NCI-H2171 treated with DMSO at 0.1 percent for 48 hours (cell line): ENCODE measurements at regions not wholly inside any gene's neighbourhood (a gene's known extent, or its start where the extent isn't known, plus 50 kb on each side); places are given as distances from the start of the nearest gene placed in this dataset.
"Not testable (repeated sequence)": the region's sequence is repeated elsewhere in the genome, so short reads cannot be mapped to it uniquely, and the experiment has no call there.

Experiments
- DNase-seq: peaks from one replicate; lab custom pipeline; 2025; lab: John Stamatoyannopoulos, UW

DNA sequence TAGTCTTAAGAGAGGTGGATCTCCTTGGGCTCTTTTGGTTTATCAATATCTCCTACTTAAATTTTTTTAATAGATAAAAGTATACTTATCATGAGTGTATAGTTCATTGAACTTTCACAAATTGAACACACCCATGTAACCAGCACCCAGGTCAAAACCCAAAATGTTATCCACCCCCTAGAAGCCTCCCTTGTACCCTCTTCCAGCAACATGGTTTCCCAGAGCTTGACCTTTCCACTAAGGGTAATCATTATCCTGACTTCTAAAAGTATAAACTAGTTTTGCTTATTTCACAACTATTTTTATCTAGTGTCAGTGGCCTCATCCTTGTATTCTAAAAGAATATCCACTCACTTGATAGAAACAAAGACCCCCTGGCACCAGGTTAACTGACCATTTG, 106.8 kb downstream of the MDH1 start:
- DNase-seq, result no peak

DNA sequence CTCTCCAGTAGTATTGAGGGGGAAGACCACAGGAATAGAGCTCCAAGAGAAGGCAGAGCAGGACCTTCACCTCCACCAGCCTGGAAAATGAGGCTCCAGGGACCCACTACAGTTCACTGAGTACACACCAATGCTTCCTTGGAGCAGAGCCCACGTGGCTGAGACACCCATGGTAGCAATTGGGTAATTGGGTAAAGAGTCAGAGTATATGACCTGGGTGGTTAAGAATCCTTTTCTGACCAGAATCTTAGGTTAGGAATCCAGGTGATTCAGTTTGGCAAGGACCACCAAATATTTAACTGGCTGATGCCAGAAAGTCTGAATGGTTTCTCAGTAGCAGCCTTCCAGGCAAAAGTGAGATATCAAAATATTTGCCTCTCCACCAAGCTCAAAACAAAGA, 107.7 kb downstream of the MDH1 start:
- DNase-seq, result no peak

DNA sequence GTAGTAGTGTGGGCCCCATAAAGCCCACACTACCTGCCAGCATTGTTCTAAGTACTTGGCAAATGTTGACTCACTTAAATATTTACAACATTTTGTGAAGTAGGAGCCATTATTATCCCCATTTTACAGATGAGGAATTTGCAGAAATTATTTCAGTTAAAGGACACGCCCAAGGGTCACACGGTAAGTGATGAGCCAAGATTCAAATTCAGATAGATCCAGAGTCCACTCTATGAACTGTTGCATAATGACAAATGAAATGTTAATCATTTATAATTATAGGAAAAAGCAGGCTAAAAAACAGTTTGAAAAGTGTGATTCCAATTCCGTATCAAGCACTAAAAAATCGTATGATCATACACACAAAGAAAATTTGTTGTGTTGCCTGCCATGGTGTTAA, 108.4 kb downstream of the MDH1 start:
- no peak for DNase-seq

DNA sequence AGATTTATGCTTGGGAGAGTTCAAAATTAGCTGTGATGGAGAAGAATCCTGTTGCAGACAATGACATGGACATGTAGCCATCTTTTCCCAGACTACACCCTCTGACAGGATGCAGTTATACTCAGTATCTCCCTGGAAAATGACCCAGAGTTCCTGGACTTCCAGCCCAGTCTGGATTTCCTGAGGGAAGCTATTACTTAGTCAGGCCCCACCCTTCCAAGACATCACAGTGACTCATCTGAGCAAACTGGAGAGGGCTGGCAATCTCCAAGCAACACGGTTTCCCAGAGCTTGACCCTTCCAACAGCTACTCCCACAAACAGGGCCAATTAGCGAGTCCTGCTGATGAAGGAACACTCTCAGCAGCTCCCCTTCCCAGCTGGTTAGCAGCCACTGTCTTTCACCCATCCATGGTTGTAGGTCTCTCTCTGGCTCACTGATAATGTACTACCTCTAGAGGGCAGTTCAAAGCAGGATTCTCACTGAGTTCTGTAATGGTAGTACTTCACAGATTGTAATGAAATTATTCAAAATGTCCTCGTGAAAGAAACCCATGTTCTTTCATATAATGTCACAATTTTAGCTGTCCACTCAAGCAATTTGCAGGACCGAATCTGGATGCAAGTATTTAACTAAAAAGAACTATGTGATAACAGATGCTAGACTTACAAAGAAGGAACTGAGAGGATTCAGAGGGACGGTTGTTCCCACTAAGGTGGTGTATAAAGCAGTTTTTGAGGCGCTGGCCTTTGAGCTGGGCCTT, 110.2 kb downstream of the MDH1 start:
- DNase-seq, result no peak

DNA sequence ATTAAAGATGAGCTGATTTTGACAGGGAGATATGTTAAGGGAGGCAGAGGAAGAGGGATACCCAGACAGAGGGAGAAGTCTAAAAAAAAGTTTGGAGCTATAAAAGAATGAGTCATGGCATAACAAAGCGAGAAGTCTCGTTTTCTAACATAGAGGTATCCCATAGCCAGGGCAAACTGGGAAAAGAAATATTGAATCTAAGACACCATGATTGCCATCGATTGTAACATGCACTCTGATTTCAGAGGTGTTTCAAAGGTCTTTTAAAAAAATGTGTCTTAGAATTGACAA, 110.7 kb downstream of the MDH1 start:
- no peak for DNase-seq

DNA sequence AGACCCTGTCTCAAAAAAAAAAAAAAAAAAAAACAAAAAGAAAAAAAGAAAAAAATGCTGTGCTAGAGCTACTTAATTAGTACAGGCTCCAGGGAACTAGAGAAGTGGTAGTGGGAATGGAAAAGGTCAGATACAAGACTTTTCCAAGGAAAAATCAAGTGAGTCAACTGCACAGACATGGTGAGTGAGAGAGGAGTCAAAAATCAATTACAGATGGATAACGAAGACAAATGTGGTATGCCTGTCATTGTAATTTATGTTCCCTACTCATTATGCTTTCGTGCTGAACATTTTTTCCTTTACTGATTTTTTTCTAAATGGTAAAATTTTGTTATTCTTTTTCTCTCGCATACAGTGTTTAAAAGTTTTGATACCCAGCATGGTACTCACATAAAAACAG, 111.5 kb downstream of the MDH1 start:
- DNase-seq, result no peak

DNA sequence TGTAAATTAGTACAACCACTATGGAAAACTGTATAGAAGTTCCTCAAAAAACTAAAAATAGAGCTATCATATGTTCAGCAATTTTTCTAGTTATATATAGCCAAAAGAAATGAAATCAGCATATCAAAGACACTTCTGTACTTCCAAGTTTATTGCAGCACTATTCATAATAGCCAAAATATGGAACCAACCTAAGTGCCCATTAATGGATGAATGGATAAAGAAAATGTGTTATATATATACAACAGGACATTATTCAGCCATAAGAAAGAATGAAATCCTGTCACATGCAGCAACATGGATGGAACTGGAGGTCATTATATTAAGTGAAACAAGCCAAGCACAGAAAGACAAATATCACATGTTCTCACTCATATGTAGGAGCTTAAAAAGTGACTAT, 112.6 kb downstream of the MDH1 start:
- no peak for DNase-seq

DNA sequence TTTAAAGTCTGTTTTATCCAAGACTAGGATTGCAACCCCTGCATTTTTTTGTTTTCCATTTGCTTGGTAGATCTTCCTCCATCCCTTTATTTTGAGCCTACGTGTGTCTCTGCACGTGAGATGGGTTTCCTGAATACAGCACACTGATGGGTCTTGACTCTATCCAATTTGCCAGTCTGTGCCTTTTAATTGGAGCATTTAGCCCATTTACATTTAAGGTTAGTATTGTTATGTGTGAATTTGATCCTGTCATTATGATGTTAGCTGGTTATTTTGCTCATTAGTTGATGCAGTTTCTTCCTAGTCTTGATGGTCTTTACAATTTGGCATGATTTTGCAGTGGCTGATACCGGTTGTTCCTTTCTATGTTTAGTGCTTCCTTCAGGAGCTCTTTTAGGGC, 117.3 kb downstream of the MDH1 start:
- not testable (repeated sequence) for DNase-seq

DNA sequence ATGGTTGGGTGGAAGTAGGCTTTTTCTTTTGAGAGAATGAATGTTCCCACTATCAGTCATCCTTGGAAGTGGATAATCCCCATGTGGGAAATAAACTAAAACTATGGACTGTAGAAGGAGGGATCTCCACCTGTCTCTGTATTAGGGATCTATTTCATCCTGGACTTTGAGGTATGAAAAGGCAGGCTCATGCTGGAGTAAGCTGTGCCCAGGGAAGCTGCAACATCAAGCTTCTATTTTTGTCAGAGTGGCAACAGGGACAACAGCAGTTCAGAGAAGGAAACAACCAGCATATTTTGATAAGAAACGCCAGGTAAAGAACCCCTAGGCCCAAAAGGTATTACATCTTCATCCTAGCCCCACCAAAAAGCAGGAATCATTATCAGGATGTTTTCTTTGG, 122.0 kb downstream of the MDH1 start:
- no peak for DNase-seq

DNA sequence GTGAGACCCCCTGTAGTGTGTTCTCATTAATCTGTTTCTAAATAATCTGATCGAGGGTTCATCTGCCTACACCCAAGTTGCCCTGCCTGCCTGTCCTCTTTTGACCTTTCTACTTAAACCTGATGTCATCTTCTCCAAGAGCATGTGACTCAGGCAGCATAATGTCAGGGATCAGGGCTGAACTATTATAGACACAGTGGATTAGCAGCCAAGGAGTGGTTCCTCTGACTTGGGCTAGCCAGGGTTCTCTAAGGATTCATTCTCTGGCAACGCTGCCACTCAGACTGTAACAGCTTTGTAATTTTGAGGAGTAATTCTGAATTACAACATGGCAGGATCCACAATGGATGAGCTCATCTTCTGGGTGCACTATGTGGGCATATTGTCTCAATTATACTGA, 124.0 kb downstream of the MDH1 start:
- DNase-seq, result no peak

DNA sequence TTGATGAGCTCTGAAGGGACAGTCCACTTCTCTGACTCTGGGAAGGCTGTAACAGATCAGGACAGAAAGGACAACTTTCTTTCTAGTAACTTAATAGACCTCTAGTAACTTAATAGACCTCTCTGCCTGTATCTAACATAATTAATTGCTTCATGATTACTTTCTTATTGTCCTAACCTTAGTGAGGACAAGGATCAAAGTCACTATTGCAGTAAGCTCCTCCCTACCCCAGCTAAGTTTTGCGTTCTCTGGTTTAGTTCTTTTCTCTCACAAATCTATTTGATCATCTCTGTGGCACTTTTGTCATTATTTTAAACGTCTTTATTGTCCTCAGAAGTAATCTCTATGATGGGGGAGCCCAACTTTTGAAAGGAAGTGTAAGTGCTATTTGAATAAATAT, 125.5 kb upstream of the UGP2 start:
- no peak for DNase-seq

DNA sequence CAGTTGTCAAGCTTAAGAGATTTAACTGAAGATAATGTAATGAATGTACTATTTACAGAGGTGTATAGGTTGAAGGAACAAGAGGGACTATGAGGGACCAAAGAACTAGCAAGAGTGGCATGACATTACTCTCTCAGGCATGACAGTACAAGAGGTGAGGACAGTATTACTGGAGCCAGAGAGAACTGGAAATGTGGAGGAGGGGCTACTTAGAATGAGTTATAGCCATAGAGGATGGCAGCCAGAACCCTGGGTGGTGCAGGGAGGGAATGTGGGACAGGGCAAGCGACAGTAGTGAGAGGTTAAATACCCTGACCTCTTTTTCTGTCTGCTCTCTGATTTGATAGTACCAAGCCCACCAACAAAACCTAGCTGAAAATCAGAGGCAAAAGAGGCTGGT, 122.6 kb upstream of the UGP2 start:
- no peak for DNase-seq

DNA sequence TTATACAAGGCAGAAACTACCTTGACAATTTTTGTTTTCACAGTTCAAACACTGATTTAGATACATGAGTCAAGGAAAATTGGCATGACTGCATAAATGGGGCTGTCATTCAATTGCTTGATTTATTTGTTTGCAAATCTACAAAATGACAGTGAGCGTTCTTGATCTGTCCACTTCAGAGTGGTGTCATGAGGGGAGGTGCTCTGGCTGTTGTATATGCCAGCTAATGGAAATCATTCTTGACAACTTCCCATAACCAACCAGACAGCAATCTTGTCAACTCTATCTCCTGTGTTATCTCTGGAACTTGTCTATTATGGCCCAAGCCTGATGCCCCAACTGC, 120.6 kb upstream of the UGP2 start:
- DNase-seq, result no peak

DNA sequence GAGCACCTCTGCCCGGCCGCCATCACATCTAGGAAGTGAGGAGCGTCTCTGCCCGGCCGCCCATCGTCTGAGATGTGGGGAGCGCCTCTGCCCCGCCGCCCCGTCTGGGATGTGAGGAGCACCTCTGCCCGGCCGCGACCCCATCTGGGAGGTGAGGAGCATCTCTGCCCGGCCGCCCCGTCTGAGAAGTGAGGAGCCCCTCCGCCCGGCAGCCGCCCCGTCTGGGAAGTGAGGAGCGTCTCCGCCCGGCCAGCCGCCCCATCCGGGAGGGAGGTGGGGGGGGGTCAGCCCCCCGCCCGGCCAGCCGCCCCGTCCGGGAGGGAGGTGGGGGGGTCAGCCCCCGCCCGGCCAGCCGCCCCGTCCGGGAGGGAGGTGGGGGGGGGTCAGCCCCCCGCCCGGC, 119.4 kb upstream of the UGP2 start:
- not testable (repeated sequence) for DNase-seq

DNA sequence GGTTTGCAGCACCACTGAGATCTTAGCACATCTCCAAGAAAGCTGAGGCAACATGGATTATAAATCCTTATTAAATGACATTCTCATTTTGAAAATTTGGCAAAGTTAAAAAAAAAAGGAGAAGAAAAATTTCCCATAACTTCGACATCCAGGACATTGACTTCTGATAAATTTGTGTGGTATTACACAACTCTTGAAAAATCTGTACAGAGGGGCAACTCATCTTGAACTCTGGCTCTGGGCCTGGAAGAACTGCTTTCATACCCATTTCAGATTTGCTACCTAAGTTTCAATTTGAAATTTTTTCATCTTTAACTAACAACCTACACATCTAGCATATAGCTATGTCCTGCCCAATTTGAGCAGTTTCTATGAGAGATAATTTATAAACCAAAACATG, 118.0 kb upstream of the UGP2 start:
- DNase-seq, result no peak

DNA sequence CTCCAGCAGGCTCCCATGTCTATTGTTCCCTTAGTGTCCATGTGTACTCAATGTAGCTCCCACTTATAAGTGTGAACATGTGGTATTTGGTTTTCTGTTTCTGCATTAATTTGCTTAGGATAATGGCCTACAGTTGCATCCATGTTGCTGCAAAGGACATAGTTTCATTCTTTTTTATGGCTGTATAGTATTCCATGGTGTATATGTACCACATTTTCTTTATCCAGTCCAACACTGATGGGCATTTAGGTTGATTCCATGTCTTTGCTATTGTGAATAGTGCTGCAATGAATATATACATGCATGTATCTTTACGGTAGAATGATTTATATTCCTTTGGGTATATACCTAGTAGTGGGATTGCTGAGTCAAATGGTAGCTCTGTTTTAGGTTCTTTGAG, 116.5 kb upstream of the UGP2 start:
- not testable (repeated sequence) for DNase-seq

DNA sequence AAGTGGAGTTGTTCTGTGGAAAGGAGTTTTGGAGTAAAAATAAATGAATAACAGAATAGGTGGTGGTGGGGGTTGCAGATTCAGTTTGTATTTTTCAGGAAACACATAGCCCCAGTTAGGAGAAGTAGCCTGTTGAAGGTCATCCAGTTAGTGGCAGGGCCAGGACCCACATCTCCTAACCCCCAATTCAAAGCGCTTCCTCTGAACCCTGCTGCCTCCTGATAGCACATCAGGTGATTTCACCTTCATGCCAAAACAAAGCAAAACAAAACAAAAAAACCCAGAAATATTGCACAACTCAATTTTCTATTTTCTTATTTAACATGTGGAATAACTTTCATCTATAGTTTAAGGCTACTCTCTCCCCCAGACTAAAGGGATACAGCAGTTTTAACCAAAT, 112.3 kb upstream of the UGP2 start:
- no peak for DNase-seq

DNA sequence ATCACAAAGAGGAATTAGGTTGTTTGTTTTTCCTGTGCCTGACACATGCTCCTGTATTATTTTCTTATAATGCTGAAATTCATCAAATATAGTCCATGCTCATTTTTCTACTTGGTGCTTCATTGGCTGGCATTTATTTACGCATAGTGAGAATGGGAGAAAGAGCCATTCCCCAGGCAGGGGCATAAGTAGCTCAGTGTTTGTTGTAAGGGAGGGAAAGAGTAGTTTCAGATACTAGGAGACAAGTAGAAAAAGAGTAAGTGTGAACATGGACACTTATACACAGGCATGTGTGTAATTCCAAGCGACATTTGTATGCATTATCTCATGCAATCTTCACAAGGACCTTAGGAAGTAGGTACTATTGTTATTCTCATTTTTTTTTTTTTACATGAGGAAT, 111.9 kb upstream of the UGP2 start:
- DNase-seq, result no peak

DNA sequence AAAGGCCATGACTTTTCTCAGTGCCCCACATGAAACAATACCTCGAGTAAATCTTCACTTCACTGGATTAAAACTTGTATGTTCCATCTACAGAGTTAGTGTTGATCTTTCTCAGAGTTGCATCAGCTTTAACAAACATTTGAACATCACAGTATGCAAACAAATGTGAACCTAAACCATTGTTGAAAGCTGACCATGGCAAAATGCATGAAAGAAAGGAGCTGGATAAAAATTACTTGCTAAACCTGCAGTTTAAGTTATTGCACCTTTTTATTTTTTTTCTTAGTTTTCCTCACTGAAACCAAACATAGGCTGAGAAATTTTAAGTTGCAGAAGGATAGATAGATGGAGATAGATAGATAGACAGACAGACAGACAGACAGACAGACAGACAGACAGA, 107.2 kb upstream of the UGP2 start:
- no peak for DNase-seq

DNA sequence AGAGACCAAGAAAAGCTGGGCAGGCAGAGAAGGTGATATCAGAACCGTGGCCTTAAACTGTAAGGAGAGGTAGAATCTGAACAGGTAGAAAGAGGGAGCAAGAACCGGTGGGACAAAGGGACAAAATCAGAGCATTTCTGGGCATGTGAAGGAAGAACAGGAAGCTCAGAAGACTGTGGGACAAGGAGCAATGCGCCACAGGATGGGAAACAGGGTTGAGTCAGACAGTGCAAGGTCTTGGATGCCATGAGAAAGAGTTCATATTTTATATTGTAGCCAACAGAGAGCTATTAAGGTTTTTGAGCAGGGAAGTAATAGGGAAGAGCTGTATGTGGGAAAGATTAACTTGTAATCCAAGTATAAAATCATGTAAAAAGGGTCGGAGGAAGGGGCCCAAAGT, 106.4 kb upstream of the UGP2 start:
- no peak for DNase-seq

DNA sequence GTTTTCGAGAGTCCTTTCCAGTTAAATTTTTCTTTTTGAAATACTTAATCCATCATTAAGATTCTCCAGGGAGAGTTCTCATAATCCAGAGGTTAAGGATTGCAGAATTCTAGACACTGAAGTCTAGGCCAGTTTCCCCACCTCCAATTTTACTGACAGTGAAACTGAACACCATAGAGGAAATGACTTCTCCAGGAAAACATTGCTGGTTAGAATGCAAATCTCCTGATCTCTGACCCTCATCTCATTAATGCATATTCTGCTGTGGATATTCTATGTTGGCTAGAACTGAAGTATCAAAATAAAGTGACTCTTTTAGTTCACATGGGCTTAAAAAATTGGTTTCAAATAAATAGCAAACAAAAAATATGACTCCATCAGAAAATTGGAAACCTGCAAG, 105.8 kb upstream of the UGP2 start:
- DNase-seq, result no peak

DNA sequence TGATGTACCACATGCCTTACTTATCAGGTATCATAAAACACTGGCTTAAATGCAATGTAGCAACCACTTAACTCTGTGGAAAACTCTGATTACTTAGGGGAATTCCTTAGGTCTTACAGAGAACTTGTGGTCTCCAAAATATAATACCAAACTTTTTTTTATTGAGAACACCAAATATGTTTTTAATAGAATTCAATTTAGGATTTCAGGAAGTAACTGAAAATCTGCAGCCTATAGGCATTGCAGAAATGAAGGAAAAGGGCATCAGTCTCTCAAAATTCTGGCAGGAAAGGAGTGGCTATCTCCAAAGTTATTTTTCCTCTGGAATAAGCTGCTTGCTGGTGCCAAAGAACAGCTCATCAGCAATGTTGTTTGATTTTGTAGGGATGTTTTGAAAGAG, 105.3 kb upstream of the UGP2 start:
- DNase-seq, result no peak

DNA sequence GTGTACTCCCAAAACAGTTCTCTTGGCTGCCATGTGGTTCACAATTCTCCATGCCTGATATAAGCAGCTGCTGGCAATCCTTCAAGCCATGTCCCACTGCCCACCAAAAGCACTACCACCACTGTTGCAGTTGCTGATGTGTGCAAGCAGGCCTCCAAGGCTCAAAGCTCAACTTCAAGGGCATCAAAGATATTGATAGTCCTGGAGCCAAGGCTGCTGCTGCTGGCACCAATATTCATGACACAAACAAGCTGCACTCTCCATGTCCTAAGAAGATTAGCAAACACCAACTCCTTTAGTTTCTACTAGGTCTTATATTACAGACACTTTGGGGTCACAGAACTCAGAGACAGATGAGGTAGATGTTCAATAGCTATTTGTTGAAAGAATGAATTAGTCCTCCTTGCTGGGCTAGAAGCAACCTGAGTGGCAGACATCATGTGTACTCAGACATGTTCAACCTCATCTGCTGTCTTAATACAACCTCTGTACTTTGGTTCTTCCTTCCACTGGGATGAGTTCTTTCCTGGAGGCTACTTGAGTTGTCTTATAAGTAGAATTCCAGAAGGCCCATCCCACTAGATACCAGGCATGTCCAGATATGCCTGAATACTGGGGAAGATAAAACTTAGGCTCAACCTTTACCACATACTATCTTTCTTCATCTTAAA, 104.5 kb upstream of the UGP2 start:
- DNase-seq, result no peak

DNA sequence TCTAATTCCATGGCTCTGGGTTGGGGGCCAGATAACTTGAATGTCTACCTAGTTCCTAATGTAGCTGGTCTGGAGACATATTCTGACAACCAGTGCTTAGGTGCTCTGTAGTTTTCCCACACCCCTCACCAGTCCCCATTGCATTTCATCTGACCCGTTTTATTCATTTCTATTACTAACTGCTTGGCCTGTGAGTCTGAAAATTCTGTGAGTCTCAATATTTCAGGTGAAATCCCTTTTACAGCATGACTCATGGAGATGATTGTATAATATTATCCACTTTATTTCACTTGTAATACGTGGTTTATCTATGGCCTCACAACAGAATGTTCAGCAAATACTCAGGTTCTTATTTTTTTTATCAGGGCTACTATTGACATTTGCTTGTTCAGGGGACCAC, 103.7 kb upstream of the UGP2 start:
- DNase-seq, result no peak
